PC-9 (cell line): ENCODE measurements at regions not wholly inside any gene's neighbourhood (a gene's known extent, or its start where the extent isn't known, plus 50 kb on each side); places are given as distances from the start of the nearest gene placed in this dataset.

Source experiments
- BruUV-seq: library from RNA; stranded (reverse); fragments of 400-500 nt; replicated peaks from 2 replicates; lab custom pipeline; 2021; lab: Mats Ljungman, UMichigan
- CTCF ChIA-PET: fragments of 300-600 bp; sonication (Branson Sonifier 250); formaldehyde crosslinking; loops from one replicate; lab custom pipeline; 2022; ENCODE audit warnings: antibody characterized with exemption; lab: Charles Lee
- POLR2A ChIA-PET: fragments of 300-600 bp; sonication (Branson Sonifier 250); formaldehyde crosslinking; loops from one replicate; lab custom pipeline; 2022; ENCODE audit warnings: antibody characterized with exemption; ENCODE audit not compliant: unreplicated experiment; lab: Charles Lee
- DNase-seq, 2 experiments: peaks; one replicate each; pipeline versions ENCODE4 v3.0.0 to v3.0.0-alpha.2; 2015 to 2022; ENCODE audit warnings: mixed read lengths in 1 of 2
- H2AFZ ChIP-seq: fragments of 200-600 bp; sonication (generic); 2 replicates; pipeline ENCODE4 v1.8.1; 2017; ENCODE audit warnings: antibody characterized with exemption
- H3F3A ChIP-seq: fragments of 200-600 bp; sonication (generic); 2 replicates; pipeline ENCODE4 v1.8.1; 2017; ENCODE audit warnings: antibody characterized with exemption, mild to moderate bottlenecking, low read depth; ENCODE audit not compliant: insufficient read depth
- H3K27ac ChIP-seq: fragments of 200-600 bp; sonication (generic); 2 replicates; pipeline ENCODE4 v1.6.1; 2016; ENCODE audit warnings: mixed run types
- H3K27me3 ChIP-seq: fragments of 200-600 bp; sonication (generic); 2 replicates; pipeline ENCODE4 v1.6.1; 2016; ENCODE audit warnings: low read depth, mixed run types; ENCODE audit not compliant: insufficient read depth
- H3K36me3 ChIP-seq: fragments of 200-600 bp; sonication (generic); 2 replicates; pipeline ENCODE4 v1.6.1; 2016; ENCODE audit warnings: low read depth, mixed run types
- H3K4me1 ChIP-seq: fragments of 200-600 bp; sonication (generic); replicated peaks from 2 replicates; pipeline ENCODE4 v1.6.1; 2016; ENCODE audit warnings: mixed run types; ENCODE audit not compliant: insufficient read depth
- H3K4me2 ChIP-seq: fragments of 200-600 bp; sonication (generic); 2 replicates; pipeline ENCODE4 v1.6.1; 2017; ENCODE audit warnings: mixed run types
- H3K4me3 ChIP-seq: fragments of 200-600 bp; sonication (generic); 2 replicates; pipeline ENCODE4 v1.6.1; 2016; ENCODE audit warnings: mixed run types
- H3K79me2 ChIP-seq: fragments of 200-600 bp; sonication (generic); 2 replicates; pipeline ENCODE4 v1.6.1; 2017; ENCODE audit warnings: low read depth, mixed run types
- H3K9me2 ChIP-seq: fragments of 200-600 bp; sonication (generic); 2 replicates; pipeline ENCODE4 v1.8.1; 2017; ENCODE audit warnings: mild to moderate bottlenecking; ENCODE audit not compliant: insufficient read depth
- H3K9me3 ChIP-seq: fragments of 200-600 bp; sonication (generic); 2 replicates; pipeline ENCODE4 v1.8.1; 2016; ENCODE audit warnings: low read depth; ENCODE audit not compliant: insufficient read depth
- H4K20me1 ChIP-seq: fragments of 200-600 bp; sonication (generic); 2 replicates; pipeline ENCODE4 v1.8.1; 2017; ENCODE audit not compliant: insufficient read depth
- EZH2 ChIP-seq: fragments of 200-600 bp; sonication (generic); IDR thresholded peaks from 2 replicates; pipeline ENCODE4 v1.8.0; 2017; ENCODE audit warnings: antibody characterized with exemption, low read depth
- intact Hi-C: fragments of 100-400 bp; cut with micrococcal nuclease; formaldehyde crosslinking; loops from one replicate; pipeline ENCODE4 v1.10.0; 2022; ENCODE audit not compliant: unreplicated experiment
- TF ChIP-seq, protein P1 (sequence below): fragments of 200-600 bp; sonication (generic); conservative IDR thresholded peaks from 2 replicates; pipeline ENCODE4 v1.6.1; 2017; ENCODE audit warnings: mixed run types, antibody characterized with exemption, mild to moderate bottlenecking, moderate library complexity

DNA sequence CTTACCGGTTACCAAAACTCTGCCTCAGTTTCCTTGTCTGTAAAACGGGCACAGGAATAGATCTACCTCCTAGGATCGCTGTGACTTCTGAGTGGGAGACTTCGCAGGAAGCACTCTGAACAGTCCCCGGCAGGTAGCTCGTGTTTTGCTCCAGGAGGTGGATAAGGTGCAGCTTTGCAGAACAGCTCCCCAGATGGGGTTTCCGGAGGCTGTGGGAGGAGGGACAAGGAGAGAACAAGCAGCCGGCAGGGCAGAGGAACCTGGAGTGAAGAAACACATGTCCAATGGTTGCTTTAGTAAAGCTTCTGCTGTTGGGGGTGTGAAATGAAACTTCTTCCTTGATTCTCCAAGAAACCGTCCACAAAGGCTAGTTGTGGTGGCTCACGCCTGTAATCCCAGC lies 95.5 kb upstream of the TARDBP start:
- Histone ChIP-seq H3K9me2 (no peaks in the 10 kb centered on the region), H3K27ac (no peak overlapping the region), H3K36me3 (no peaks in the 10 kb centered on the region), H3K9me3 (no peaks in the 10 kb centered on the region), H3K79me2 (no peaks in the 10 kb centered on the region), H3K4me3 (no peak overlapping the region), H3F3A (no peaks in the 10 kb centered on the region), H4K20me1 (no peaks in the 10 kb centered on the region), H3K4me1 (no peaks in the 10 kb centered on the region), H3K4me2 (no peak overlapping the region), H3K27me3 (no peaks in the 10 kb centered on the region), H2AFZ (no peak overlapping the region)
- ChIA-PET CTCF (no interaction called here), POLR2A (interaction anchor here (0.6 kb wide), 1 partner anchor 128 kb away, joined by 6 read pairs; no protein-coding TSS in a partner anchor)
- BruUV-seq, result no TSS peak
- no peak for DNase-seq
- intact Hi-C loops, result no loop called here
- TF ChIP-seq, protein P1, sequence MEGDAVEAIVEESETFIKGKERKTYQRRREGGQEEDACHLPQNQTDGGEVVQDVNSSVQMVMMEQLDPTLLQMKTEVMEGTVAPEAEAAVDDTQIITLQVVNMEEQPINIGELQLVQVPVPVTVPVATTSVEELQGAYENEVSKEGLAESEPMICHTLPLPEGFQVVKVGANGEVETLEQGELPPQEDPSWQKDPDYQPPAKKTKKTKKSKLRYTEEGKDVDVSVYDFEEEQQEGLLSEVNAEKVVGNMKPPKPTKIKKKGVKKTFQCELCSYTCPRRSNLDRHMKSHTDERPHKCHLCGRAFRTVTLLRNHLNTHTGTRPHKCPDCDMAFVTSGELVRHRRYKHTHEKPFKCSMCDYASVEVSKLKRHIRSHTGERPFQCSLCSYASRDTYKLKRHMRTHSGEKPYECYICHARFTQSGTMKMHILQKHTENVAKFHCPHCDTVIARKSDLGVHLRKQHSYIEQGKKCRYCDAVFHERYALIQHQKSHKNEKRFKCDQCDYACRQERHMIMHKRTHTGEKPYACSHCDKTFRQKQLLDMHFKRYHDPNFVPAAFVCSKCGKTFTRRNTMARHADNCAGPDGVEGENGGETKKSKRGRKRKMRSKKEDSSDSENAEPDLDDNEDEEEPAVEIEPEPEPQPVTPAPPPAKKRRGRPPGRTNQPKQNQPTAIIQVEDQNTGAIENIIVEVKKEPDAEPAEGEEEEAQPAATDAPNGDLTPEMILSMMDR, result no peak
- TF ChIP-seq EZH2, result no peak

DNA sequence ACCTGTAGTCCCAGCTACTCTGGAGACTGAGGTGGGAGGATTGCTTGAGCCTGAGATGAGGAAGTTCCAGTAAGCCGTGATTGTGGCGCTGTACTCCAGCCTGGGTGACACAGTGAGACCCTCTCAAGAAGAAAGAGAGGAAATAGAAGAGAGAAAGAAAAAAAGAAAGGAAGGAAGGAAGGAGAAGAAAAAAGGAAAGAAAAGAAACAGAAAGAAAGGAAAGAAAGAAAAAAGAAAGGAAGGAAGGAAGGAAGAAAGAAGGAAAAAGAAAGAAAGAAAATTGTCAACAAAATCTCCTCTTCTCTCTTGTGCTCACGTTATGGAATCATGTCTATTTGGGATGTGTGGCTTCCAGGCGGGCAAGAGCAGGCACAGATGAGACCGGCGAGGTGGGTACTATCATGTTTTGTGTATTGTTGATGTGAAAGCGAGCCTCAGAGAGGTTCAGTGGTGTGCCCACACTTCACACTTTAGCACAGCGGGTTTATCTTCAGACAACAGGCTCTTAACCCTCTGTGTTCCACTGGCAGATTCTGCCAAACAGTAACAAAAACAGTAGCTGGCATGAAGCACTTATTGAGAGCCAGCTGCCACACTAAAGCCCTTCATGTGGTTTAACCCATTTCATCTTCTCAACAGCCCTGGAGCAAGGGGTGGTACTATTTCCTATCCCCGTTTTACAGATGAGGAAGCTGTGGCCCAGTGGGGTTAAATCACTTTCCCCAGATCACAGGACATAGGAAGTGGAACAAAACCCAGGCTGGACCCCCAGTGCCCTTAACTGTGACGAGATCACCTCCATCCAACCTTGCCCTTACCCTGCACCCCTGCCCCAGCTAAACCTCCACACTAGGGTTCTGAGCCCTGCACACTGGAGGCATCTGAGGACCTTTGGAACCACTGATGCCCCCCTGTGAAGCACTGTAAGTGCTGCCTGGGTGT lies 94.7 kb upstream of the TARDBP start:
- intact Hi-C loops, result no loop called here
- ChIA-PET POLR2A (no interaction called here), CTCF (interaction anchor here (0.6 kb wide), 2 partner anchors 19 to 95 kb away, joined by 5 to 13 read pairs; partner anchors contain the start of gene TARDBP)
- H2AFZ ChIP-seq, result no peak overlapping the region
- no peak for DNase-seq
- no peaks in the 10 kb centered on the region for H3K79me2 ChIP-seq
- H3K9me2 ChIP-seq, result no peaks in the 10 kb centered on the region
- H3F3A ChIP-seq, result no peaks in the 10 kb centered on the region
- H3K9me3 ChIP-seq, result no peaks in the 10 kb centered on the region
- no peaks in the 10 kb centered on the region for H4K20me1 ChIP-seq
- no peak for TF ChIP-seq EZH2
- TF ChIP-seq, protein P1, result no peak
- no peaks in the 10 kb centered on the region for H3K27me3 ChIP-seq
- H3K4me3 ChIP-seq, result no peak overlapping the region
- H3K4me1 ChIP-seq, result no peaks in the 10 kb centered on the region
- no peak overlapping the region for H3K27ac ChIP-seq
- H3K4me2 ChIP-seq, result no peak overlapping the region
- H3K36me3 ChIP-seq, result no peaks in the 10 kb centered on the region
- no TSS peak for BruUV-seq

DNA sequence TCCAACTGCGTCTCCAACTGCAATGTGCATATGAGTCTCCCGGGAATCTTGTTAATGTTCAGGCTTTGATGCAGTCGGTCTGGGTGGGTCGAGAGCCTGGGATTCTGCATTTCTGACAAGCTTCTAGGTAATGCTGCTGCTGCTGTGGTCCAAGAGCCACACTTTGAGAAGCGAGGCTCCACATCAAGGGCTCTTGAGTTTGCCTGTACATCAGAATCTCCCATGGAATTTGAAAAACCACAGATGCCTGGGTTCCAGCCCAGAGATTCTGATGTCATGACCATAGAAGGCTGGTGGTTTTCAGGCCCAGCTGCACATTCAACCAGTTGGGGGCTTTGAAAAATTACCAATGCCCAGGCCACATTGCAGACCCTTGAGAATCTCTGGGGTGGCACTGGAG lies 93.9 kb upstream of the TARDBP start:
- POLR2A ChIA-PET, result no interaction called here
- Histone ChIP-seq H4K20me1 (no peaks in the 10 kb centered on the region), H3K4me3 (no peak overlapping the region), H3K27me3 (no peaks in the 10 kb centered on the region), H2AFZ (no peak overlapping the region), H3F3A (no peaks in the 10 kb centered on the region), H3K36me3 (no peaks in the 10 kb centered on the region), H3K79me2 (no peaks in the 10 kb centered on the region), H3K9me2 (no peaks in the 10 kb centered on the region), H3K27ac (no peak overlapping the region), H3K9me3 (no peaks in the 10 kb centered on the region), H3K4me1 (no peaks in the 10 kb centered on the region), H3K4me2 (no peak overlapping the region)
- CTCF ChIA-PET, result interaction anchor here (0.6 to 0.7 kb wide), 2 partner anchors 18 to 498 kb away, joined by 7 to 13 read pairs; no protein-coding TSS in a partner anchor
- TF ChIP-seq EZH2, result no peak
- TF ChIP-seq, protein P1, result no peak
- no peak for DNase-seq
- intact Hi-C loops, result no loop called here
- no TSS peak for BruUV-seq
